ACC112 (cell line): ENCODE measurements at regions not wholly inside any gene's neighbourhood (a gene's known extent, or its start where the extent isn't known, plus 50 kb on each side); places are given as distances from the start of the nearest gene placed in this dataset.
A peak's percentile ranks its signal among the peaks of the same experiment; 100 is the strongest.
"Not testable (repeated sequence)": the region's sequence is repeated elsewhere in the genome, so short reads cannot be mapped to it uniquely, and the experiment has no call there.

ENCODE experiments used
- H2AFZ ChIP-seq: fragments of 200-600 bp; sonication (generic); one replicate; pipeline ENCODE4 v1.6.0; 2017; ENCODE audit warnings: antibody characterized with exemption, low read length; ENCODE audit not compliant: unreplicated experiment
- H3K27ac ChIP-seq: fragments of 200-600 bp; sonication (generic); 2 replicates; pipeline ENCODE4 v1.5.1; 2014; ENCODE audit warnings: low read depth, mild to moderate bottlenecking, antibody characterized with exemption, low read length, moderate library complexity
- H3K27me3 ChIP-seq: fragments of 200-600 bp; sonication (generic); 2 replicates; pipeline ENCODE4 v1.6.1; 2014; ENCODE audit warnings: mild to moderate bottlenecking, antibody characterized with exemption, low read length, moderate library complexity, mixed read lengths; ENCODE audit not compliant: insufficient read depth
- H3K36me3 ChIP-seq: fragments of 200-600 bp; sonication (generic); 2 replicates; pipeline ENCODE4 v1.6.1; 2016; ENCODE audit warnings: mild to moderate bottlenecking, antibody characterized with exemption, low read length, moderate library complexity, mixed read lengths; ENCODE audit not compliant: insufficient read depth
- H3K4me1 ChIP-seq: fragments of 200-600 bp; sonication (generic); one replicate; pipeline ENCODE4 v1.6.1; 2016; ENCODE audit warnings: low read length, mixed read lengths; ENCODE audit not compliant: insufficient read depth, unreplicated experiment, control insufficient read depth
- H3K4me3 ChIP-seq: fragments of 200-600 bp; sonication (generic); 2 replicates; pipeline ENCODE4 v1.5.1; 2014; ENCODE audit warnings: mild to moderate bottlenecking, low read depth, low read length
- H3K79me2 ChIP-seq: fragments of 200-600 bp; sonication (generic); one replicate; pipeline ENCODE4 v1.6.0; 2016; ENCODE audit warnings: low read length; ENCODE audit not compliant: control insufficient read depth, unreplicated experiment, insufficient read depth

DNA sequence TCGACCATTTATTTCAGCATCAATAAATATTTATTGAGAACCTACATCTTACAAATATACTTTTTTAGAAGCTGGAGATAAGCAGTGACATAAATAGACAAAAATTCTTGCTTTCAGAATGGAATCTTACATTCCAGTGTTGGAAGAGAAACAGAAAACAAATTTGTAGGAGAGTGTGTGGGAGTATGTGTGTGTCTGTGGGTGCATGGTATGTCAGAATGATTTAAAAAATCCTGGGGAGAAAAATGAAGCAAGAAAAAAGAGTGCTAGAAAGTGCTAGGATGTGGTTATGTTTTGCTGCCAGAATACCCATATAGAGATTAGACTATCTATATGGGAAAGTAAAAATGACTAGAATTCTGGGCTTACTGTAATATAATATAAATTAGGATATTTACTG is 561.7 kb upstream of the SGO1 start:
- Histone ChIP-seq H3K79me2 (no peaks in the 10 kb centered on the region), H3K4me3 (no peak overlapping the region), H3K27ac (no peak overlapping the region), H2AFZ (no peak overlapping the region), H3K27me3 (no peaks in the 10 kb centered on the region), H3K4me1 (no peaks in the 10 kb centered on the region), H3K36me3 (no peaks in the 10 kb centered on the region)

DNA sequence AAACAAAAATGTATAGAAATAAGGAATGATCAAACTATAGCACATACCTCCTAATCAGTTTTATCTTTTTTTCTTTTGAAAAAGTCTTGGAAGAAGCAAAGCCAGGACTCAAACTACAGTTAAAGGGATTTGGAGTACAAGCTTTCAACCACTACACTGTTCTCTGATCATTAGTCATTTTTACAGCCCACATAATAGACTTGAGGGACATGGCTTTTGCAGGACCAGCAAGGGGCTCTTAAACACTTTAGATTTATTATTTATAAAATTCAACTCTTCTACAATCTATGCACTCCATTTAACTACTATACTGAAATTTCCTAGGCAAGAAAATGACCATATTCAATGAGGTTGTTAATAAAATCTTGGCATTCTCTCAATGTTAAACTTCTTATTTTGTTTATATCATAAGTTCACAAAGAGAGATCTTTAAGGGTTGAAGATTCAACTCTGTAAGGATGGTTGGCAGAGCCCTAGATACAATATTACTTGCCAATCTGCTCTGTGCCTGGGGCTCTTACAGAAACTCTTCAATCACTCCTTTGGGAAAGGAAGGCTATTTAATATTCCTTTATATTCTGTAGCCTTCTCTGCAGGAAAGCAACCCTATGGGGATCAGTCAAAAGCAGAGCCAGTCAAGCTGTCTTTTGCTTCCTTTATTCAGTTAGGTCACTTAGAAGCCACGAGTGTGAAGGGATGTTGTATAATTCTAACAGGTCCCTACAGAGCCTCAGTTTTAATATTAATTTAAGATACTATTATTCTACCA is 557.7 kb upstream of the SGO1 start:
- Histone ChIP-seq H2AFZ (no peak overlapping the region), H3K36me3 (no peaks in the 10 kb centered on the region), H3K27ac (no peak overlapping the region), H3K27me3 (no peaks in the 10 kb centered on the region), H3K4me1 (no peaks in the 10 kb centered on the region), H3K4me3 (no peak overlapping the region), H3K79me2 (no peaks in the 10 kb centered on the region)

DNA sequence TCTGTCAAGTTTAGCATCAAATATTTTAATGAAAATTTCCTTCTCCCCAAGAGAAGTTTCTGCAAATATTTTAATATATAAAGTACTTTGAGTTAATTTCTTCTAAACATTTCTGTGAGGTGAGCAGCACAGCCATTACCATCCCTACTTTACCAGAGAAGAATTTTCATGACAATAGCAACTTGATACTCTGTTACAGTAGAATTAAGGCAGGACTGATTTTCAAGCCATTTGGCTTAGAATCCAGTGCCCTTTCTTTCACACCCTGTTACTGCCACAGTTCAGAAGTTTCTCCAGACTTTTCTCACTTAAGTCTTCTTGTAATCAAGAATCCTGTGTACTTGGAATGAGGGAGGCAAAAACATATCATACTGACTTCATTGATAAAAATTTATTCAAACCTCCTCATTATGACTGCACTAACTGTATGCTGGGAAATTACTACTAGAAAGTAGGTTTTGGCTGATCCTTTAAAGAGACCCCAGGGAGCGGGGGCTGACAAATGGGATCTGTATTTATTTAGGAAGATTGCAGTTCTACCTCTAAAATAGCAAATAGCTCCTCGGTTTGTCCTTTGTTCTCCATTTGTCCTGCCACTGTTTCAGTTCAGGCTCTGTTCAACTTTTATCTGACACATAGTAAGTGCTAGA is 557.0 kb upstream of the SGO1 start:
- Histone ChIP-seq H3K79me2 (no peaks in the 10 kb centered on the region), H3K4me3 (no peak overlapping the region), H2AFZ (no peak overlapping the region), H3K4me1 (no peaks in the 10 kb centered on the region), H3K27ac (no peak overlapping the region), H3K36me3 (no peaks in the 10 kb centered on the region), H3K27me3 (no peaks in the 10 kb centered on the region)

DNA sequence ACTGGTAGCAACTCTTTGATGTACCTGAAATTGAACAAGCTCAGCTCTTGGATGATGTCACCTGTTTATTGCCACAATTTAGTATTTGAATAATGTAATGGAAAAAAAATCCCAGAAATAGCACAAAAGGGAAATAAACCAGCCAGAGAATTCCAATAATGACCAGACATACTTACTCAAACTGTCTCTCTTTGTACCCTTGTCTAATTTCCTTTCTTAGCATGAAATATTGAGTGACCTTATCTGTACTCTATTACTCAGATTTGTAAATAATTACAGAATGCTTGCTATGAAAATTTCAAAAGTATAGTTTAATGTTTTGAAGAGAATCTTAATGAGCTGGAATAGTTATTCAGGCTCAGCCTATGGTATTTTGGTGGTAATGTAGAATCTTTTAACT is 555.4 kb upstream of the SGO1 start:
- Histone ChIP-seq H3K79me2 (no peaks in the 10 kb centered on the region), H3K27ac (no peak overlapping the region), H3K4me3 (no peak overlapping the region), H3K36me3 (no peaks in the 10 kb centered on the region), H2AFZ (no peak overlapping the region), H3K4me1 (no peaks in the 10 kb centered on the region), H3K27me3 (no peaks in the 10 kb centered on the region)

DNA sequence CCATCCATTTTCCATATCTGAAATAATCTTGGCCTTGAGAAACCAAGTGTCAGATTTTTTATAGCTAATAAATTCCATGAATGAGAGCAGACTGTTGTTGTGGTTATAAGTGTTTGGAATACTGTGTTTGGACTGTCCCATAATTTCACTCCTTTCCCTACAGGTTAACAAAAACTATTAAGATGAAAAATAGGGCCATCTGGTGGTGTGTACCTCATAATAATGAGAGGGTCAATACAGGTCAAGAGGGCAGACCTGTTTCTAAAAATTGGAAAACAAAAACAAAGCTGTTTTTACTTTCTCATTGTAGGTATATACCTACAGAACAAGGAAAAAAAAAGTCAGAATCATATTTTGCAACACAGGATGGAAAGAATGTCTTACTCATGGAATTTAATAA is 553.8 kb upstream of the SGO1 start:
- H3K27me3 ChIP-seq, result no peaks in the 10 kb centered on the region
- H3K79me2 ChIP-seq, result no peaks in the 10 kb centered on the region
- H3K4me3 ChIP-seq, result peak overlapping the region; percentile 59
- H3K27ac ChIP-seq, result no peak overlapping the region
- H2AFZ ChIP-seq, result peak overlapping the region; percentile 65
- no peaks in the 10 kb centered on the region for H3K36me3 ChIP-seq
- no peaks in the 10 kb centered on the region for H3K4me1 ChIP-seq

DNA sequence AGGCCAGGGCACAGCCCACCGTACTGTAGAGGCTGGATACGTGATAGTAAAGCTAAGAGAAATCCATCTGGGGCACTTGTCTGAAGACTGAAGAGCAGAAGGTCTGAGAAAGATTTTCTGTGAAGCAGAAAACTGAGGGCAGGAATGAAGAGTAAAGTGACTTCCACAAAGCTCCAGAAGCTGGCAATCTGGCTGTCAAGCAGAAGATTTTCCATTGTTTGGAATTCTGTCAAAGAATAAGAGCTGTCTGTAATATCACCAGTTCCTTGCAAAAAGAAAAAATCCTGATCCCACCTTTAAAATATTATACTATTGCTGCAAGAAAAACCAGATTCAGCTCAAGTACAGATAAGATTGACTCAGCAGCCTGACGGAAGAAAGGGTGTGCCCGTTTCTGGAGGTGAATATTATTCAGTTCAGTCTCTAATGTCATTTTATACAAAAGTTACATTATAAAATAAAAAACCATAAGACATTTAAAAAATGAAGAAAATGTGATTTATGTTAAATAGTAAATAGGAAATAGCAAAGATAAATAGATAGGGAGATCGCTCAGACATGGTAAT is 550.4 kb upstream of the SGO1 start:
- no peaks in the 10 kb centered on the region for H3K79me2 ChIP-seq
- no peak overlapping the region for H3K27ac ChIP-seq
- H3K36me3 ChIP-seq, result no peaks in the 10 kb centered on the region
- no peak overlapping the region for H3K4me3 ChIP-seq
- no peaks in the 10 kb centered on the region for H3K27me3 ChIP-seq
- H2AFZ ChIP-seq, result no peak overlapping the region
- H3K4me1 ChIP-seq, result no peaks in the 10 kb centered on the region

DNA sequence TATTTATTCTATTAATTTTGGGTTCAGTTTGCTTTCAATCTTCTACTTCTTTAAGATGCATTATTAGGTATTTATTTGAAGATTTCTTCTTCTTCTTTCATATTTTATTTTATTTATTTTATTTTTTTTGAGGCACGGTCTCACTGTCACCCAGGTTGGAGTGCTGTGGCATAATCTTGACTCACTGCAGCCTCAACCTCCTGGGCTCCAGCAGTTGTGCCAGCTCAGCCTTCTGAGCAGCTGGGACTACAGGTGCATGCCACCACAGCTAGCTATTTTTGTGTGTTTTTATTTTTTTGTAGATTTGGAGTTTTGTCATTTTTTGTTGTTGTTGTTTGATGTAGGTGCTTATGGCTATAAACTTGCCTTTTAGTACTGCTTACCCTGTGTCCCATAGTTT is 543.2 kb upstream of the SGO1 start:
- no peak overlapping the region for H3K4me3 ChIP-seq

DNA sequence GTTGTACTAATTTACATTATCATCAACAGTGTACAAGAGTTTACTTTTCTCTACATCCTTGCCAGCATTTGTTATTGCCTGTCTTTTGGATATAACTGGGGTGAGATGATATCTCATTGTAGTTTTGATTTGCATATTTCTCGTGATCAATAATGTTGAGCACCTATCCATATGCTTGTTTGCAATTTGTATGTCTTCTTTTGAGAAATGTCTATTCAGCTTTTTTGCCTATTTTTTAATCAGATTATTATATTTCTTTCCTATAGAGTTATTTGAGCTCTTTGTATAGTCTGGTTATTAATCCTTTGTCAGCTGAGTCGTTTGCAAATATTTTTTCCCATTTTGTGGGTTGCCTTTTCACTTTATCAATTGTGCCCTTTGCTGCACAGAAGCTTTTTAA is 540.8 kb upstream of the SGO1 start:
- Histone ChIP-seq H3K27me3 (no peaks in the 10 kb centered on the region), H3K27ac (no peak overlapping the region), H3K79me2 (no peaks in the 10 kb centered on the region), H2AFZ (no peak overlapping the region), H3K4me1 (no peaks in the 10 kb centered on the region), H3K4me3 (no peak overlapping the region), H3K36me3 (no peaks in the 10 kb centered on the region)

More for the DNA sequence above, 543.2 kb upstream of the SGO1 start:
- H2AFZ ChIP-seq, result no peak overlapping the region
- no peaks in the 10 kb centered on the region for H3K79me2 ChIP-seq
- H3K36me3 ChIP-seq, result no peaks in the 10 kb centered on the region
- no peak overlapping the region for H3K27ac ChIP-seq
- no peaks in the 10 kb centered on the region for H3K4me1 ChIP-seq
- no peaks in the 10 kb centered on the region for H3K27me3 ChIP-seq

DNA sequence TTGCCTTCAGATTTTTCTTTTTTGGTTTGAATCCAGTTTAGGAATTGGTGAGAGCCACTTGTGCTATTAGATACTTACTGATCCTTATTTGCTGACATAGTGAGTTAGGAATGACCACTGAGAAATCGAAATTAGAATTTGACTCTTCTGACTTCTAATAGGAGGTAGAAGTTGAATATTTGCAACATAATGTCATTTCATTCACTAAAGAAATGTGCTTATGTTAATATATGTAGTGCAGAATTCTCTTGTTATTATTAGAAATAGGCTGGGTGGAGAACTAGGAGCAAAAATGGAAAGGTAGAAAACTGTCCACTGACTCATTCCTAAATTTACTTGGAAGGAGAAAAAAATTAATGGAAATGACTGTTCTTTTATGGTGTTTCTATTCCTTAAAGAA is 538.2 kb upstream of the SGO1 start:
- Histone ChIP-seq H3K27ac (no peak overlapping the region), H2AFZ (no peak overlapping the region), H3K27me3 (no peaks in the 10 kb centered on the region), H3K36me3 (no peaks in the 10 kb centered on the region), H3K4me3 (no peak overlapping the region), H3K79me2 (no peaks in the 10 kb centered on the region), H3K4me1 (no peaks in the 10 kb centered on the region)

DNA sequence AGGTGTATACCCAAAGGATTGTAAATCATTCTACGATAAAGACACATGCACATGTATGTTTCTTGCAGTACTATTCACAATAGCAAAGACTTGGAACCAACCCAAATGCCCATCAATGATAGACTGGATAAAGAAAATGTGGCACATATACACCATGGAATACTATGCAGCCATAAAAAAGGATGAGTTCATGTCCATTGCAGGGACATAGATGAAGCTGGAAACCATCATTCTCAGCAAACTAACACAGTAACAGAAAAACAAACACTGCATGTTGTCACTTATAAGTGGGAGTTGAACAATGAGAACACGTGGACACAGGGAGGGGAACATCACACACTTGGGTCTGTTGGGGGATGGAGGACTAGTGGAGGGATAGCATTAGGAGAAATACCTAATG is 530.4 kb upstream of the SGO1 start:
- not testable (repeated sequence) for H3K36me3 ChIP-seq, H3K79me2 ChIP-seq, H3K4me1 ChIP-seq, H3K27me3 ChIP-seq, H3K27ac ChIP-seq, H2AFZ ChIP-seq, H3K4me3 ChIP-seq

DNA sequence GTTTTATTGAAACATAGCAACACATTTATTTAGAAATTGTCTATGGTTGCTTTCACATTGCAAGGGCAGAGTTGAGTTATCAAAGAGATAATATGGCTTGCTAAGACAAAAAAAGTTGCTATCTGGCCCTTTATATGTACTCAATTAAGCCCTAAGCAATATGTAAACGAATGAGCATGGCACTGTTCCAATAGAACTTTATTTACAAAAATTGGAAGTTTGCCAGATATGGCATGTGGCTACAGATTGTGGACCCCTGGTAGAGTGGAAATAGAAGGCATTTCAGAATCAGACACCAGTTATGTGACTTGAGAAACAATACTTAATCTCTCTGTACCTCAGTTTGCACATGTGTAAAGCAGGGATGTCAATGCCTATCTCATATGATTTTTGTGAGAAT is 515.6 kb upstream of the SGO1 start:
- no peaks in the 10 kb centered on the region for H3K27me3 ChIP-seq
- H3K79me2 ChIP-seq, result no peaks in the 10 kb centered on the region
- no peak overlapping the region for H2AFZ ChIP-seq
- H3K27ac ChIP-seq, result no peak overlapping the region
- H3K4me1 ChIP-seq, result no peaks in the 10 kb centered on the region
- no peaks in the 10 kb centered on the region for H3K36me3 ChIP-seq
- H3K4me3 ChIP-seq, result no peak overlapping the region
